BJ (cell line): ENCODE measurements at regions not wholly inside any gene's neighbourhood (a gene's known extent, or its start where the extent isn't known, plus 50 kb on each side); places are given as distances from the start of the nearest gene placed in this dataset.

Experiments
- CTCF ChIA-PET: fragments of 350-600 bp; formaldehyde crosslinking; extraction: SDS; loops from one replicate; lab custom pipeline; 2021; ENCODE audit warnings: antibody characterized with exemption, inconsistent platforms; lab: Yijun Ruan, JAX
- POLR2A ChIA-PET: fragments of 300-600 bp; sonication (Branson Sonifier 250); formaldehyde crosslinking; extraction: SDS; loops from one replicate; lab custom pipeline; 2021; ENCODE audit warnings: antibody characterized with exemption; lab: Charles Lee
- DNase-seq: peaks from one replicate; pipeline ENCODE4 v3.0.0-alpha.2; 2011; ENCODE audit warnings: low read depth
- H3K27me3 ChIP-seq: 2 replicates; pipeline ENCODE4 v1.6.0; 2011; ENCODE audit warnings: low read length; ENCODE audit not compliant: control insufficient read depth, insufficient read depth
- H3K36me3 ChIP-seq: 2 replicates; pipeline ENCODE4 v1.5.1; 2011; ENCODE audit warnings: low read length; ENCODE audit not compliant: control insufficient read depth, insufficient read depth
- H3K4me3 ChIP-seq: 2 replicates; pipeline ENCODE4 v1.5.1; 2011; ENCODE audit warnings: low read depth, mild to moderate bottlenecking, control low read depth, low read length
- TF ChIP-seq, protein P1 (sequence below): IDR thresholded peaks from 2 replicates; pipeline ENCODE4 v1.5.1; 2011; ENCODE audit warnings: low read depth, mild to moderate bottlenecking, control low read depth, inconsistent platforms, low read length, moderate library complexity; ENCODE audit not compliant: insufficient read depth

- H3K4me3 ChIP-seq = no peak overlapping the region
- no peaks in the 10 kb centered on the region for H3K36me3 ChIP-seq
- CTCF ChIA-PET = no interaction called here
- DNase-seq = no peak
- POLR2A ChIA-PET = no interaction called here
- TF ChIP-seq, protein P1, sequence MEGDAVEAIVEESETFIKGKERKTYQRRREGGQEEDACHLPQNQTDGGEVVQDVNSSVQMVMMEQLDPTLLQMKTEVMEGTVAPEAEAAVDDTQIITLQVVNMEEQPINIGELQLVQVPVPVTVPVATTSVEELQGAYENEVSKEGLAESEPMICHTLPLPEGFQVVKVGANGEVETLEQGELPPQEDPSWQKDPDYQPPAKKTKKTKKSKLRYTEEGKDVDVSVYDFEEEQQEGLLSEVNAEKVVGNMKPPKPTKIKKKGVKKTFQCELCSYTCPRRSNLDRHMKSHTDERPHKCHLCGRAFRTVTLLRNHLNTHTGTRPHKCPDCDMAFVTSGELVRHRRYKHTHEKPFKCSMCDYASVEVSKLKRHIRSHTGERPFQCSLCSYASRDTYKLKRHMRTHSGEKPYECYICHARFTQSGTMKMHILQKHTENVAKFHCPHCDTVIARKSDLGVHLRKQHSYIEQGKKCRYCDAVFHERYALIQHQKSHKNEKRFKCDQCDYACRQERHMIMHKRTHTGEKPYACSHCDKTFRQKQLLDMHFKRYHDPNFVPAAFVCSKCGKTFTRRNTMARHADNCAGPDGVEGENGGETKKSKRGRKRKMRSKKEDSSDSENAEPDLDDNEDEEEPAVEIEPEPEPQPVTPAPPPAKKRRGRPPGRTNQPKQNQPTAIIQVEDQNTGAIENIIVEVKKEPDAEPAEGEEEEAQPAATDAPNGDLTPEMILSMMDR = no peak
- no peaks in the 10 kb centered on the region for H3K27me3 ChIP-seq
These were observed 409.6 kb upstream of the USP24 start for GRCh38 chr1:55624766-55625165.

DNA sequence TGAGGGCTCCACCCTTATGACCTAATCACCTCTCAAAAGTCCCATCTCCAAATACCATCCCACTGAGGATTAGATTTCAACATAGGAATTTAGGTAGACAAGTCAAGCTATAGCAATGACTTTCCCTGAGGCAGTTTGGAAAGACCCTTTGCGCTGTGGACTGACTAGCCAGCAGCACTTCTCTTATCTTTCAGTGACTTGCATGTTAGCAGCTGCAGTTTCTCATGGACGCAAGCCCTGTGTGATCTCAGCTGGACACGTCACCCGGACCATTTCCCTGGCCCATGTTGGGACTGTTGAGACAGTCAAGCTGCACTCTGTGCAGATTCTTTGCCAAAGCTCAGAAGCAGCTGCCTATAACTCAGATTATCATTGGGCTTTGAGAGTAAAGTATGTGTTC lies 408.1 kb upstream of the USP24 start:
- no peak for DNase-seq
- ChIA-PET POLR2A (no interaction called here), CTCF (no interaction called here)

DNA sequence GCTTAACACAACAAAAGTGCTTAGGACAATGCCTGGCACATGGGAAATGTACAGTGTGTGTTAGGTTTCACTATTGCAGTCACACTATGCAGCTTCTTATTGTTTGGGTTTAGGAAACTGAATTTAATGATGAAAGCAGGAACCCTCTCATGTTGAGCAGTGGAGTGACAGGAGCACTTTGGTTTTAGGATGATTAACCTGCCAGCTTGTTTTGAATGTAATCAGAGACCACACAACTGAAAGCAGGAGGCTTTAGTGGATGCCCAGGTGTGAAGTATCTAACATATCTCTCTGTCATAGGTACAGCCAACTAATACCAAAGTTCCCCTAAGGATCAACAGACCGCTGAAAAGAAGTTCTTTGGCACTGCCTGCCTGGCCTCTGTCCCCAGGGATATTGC lies 406.9 kb upstream of the USP24 start:
- ChIA-PET POLR2A (no interaction called here), CTCF (interaction anchor here (0.9 kb wide), 1 partner anchor 139 kb away, joined by 4 read pairs; no protein-coding TSS in a partner anchor)
- DNase-seq = no peak
- TF ChIP-seq, protein P1 = no peak
- no peaks in the 10 kb centered on the region for H3K27me3 ChIP-seq
- H3K4me3 ChIP-seq = no peak overlapping the region
- no peaks in the 10 kb centered on the region for H3K36me3 ChIP-seq

More for the DNA sequence above, 408.1 kb upstream of the USP24 start:
- H3K4me3 ChIP-seq = no peak overlapping the region
- H3K36me3 ChIP-seq = no peaks in the 10 kb centered on the region
- TF ChIP-seq, protein P1 = no peak
- no peaks in the 10 kb centered on the region for H3K27me3 ChIP-seq

DNA sequence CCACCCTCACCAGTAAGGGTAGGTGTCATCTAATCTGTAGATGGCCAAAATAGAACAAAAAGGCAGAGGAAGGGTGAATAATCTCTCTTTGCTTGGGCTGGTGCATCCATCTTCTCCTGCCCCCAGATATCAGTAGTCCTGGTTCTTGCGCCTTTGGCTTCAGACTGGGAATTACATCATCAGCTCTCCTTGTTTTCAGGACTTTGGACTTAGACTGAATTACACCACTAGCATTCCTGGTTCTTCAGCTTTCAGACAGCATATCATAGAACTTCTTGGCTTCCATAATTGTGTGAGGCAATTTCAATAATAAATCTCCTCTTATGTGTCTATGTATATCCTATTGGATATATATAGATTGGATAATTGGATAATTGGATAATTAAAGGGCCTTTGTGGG lies 403.0 kb upstream of the USP24 start:
- no peaks in the 10 kb centered on the region for H3K36me3 ChIP-seq
- ChIA-PET POLR2A (no interaction called here), CTCF (interaction anchor here (1.3 kb wide), 1 partner anchor 38 kb away, joined by 3 read pairs; no protein-coding TSS in a partner anchor)
- TF ChIP-seq, protein P1 = no peak
- H3K27me3 ChIP-seq = no peaks in the 10 kb centered on the region
- no peak overlapping the region for H3K4me3 ChIP-seq
- DNase-seq = no peak

DNA sequence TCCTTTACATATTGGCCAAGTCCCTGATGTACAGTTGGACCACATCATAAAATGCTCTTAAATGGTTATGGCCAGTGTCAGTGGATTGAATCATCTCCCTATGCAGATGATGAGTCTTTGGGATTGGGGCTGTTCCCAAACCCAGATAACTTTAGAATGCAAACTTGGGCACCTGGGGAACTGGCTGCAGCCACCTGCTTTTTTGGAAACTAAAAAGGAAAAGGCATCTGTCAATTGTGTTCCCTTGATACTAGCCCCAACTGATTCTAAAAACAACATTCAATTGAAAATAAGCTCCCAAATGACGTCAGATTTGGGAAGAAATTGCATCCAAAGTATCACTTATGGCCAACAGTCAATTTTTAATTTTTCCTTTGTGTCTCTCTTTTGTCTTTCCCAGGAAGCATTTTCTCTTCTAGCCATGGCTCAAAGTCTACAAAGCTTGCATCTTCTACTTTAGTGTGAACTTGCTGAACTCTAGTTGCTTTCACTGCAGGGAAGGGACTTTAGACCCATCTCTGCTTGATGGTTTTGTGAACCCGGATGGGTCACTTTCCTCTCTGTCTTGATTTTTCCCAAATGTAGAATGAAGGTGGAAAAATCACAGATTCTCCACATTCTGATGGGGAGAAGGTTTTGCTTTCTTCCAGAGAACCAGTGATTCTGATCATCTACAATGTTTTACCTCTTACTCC lies 402.3 kb upstream of the USP24 start:
- TF ChIP-seq, protein P1 = no peak
- Histone ChIP-seq H3K27me3 (no peaks in the 10 kb centered on the region), H3K4me3 (no peak overlapping the region), H3K36me3 (no peaks in the 10 kb centered on the region)
- ChIA-PET CTCF (interaction anchor here (1.1 to 1.3 kb wide), 2 partner anchors 39 to 239 kb away, joined by 3 read pairs; no protein-coding TSS in a partner anchor), POLR2A (no interaction called here)
- DNase-seq = no peak
